Muscle of arm (tissue), 1 donor: ENCODE measurements at regions not wholly inside any gene's neighbourhood (a gene's known extent, or its start where the extent isn't known, plus 50 kb on each side); places are given as distances from the start of the nearest gene placed in this dataset.

Experiments used
- DNase-seq: peaks from one replicate; pipeline ENCODE4 v3.0.0-alpha.2; 2013

DNA sequence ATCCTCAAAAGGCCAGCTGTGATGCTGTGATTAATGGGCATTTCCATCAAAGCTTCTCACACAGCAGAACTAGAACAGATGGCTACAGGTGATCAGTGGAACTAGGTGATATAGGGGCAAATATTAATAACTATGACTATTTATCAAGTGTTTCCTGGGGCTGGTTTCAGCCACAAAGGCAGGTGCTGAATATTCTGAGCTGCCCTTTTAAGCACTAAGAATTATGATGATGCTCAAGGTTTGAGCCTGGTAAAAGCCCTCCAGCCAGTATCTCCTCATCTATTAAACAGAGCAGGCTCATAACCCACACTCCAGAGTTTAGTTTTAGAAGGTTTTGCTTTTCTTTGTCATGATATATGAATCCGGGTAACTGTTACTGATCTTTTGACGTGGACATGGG lies 129.5 kb upstream of the ACP3 start:
- no peak for DNase-seq

DNA sequence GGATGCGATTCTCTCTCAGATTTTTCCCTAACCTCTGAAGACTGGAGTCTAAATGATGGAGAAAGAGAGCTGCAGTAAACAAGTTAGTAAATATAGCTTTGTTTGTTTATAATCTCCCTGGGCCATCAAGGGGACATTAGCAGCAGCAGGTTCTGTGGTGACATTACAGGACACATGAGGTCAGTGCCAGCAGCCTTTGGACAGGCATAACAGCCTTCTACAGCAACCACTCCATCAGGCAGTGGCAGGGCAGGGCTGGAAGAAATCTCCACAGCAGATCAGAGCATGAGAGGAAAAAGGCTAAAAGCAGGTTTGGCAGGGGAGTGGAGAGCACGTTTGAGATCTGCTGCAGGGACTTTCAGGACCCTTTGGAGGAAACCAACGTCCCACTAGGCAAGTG lies 127.6 kb upstream of the ACP3 start:
- no peak for DNase-seq

DNA sequence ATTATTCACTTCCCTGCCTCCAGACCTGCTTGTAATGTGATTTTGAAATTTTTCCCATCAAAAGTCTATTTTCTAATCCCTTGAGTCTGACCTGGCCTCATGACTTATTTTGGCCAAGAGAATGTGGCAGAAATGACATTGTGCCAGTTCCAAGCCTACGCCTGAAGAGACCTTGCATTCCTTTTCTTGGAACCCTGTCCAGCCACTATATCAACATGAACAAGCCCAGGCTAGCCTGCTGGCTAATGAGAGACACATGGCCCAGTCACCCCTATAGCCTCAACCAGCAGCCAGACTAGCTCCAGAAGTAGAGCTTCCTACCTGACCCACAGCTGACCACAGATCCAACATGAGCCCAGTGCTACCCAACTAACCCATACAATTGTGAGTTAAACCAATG lies 121.1 kb upstream of the ACP3 start:
- no peak for DNase-seq

DNA sequence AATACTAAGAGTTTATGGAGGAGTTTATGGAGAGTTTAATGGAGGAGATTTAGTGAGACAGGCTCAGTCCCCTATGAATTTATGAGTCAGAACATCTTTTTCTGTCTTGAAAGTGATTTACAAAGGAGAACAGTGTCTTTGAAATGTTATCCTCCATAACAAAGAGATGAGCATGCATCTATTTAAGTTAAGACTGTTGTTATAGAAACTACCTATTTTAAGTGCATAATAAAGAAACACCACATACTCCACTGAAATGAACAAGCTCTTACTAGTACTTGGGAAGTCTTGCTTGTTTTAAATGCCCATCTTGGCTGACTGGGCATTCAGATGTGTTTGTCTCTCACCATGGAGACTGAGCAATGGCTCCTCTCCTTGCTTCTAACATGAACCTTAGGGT lies 118.7 kb upstream of the ACP3 start:
- no peak for DNase-seq

DNA sequence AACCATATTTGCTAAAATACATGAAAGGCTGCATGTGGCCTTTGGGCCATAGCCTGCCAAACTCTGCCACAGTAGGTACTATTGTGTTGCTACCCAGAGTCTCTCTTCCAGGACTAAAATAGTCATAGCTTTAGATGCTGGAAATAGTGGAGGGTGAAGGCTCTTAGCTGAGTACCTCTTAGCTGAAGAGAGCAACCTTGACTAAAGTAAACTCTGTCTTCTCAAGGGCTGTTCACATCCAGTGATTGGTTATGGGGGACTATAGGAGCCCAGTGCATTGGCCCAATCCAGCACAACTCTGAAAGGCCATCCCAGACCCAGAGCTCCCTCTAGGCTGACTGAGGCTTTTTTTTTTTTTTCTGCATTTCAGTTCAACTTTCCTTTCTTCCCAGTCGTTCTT lies 117.8 kb upstream of the ACP3 start:
- DNase-seq = no peak

DNA sequence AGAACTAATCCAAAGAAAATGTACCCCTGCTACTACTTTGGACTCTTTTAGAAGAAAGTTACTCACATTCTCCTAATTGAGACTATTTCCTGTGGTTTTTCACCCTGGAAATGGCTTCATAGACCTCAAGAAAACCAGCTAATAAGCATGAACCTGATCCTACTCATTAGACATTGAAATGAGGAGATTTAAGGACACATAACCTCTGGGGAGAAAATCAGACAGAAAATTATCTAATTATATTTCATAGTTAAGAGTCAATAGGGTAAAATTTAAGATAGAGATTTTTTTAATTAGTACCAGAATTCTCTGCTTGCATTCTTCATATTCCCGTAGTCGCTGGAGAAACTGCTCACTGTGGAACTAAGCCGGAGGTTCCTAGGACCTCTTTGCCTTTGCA lies 114.6 kb upstream of the ACP3 start:
- DNase-seq = no peak

DNA sequence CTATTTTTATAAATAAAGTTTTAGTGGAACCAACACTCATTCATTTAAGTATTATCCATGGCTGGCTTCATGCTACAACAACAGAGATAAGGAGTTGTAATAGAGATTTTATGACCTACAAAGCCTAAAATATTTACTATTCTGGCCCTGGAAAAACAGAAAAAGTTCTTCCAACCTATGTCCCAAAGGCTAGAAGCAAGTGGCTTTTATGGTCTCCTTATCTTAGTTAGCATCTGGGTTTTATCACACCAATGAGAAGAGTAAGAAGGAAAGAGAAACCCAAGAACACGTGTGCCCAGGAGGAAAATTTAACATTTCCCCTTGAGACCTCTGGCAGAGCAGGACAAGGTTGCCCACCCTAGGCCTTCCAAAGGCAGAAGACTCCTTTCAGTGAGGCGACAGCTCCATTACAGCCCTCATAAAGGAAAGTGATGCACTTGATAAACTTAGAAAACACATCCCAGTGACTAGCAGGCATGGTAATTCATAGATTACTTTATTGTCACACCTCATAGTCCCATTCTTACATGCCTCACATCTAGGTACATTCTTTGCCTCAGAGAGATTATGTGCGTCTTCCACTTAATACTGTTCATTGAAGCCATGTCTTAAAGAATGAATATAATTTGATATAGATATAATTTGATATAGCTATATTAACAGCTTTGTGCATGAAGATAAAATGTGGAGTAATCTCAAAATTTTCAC lies 113.2 kb upstream of the ACP3 start:
- DNase-seq = no peak

DNA sequence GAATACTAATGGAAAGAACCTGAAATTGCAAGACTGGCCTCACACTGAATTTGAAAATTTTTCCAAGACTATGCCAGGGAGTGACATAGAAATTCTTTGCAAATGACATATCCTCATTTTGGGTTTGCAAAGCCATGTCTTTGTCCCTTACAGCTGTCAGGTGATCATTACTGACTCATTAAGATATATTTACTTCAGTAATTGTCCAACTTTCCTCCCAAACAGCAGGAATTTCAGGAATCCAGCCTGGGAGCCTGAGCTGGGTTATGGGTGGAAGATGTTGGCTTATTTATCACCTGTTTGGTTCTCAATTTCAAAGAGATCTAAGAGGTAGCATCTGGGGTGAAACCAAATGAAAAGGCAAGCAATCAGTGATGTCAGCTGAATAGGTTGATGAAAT lies 111.6 kb upstream of the ACP3 start:
- no peak for DNase-seq

DNA sequence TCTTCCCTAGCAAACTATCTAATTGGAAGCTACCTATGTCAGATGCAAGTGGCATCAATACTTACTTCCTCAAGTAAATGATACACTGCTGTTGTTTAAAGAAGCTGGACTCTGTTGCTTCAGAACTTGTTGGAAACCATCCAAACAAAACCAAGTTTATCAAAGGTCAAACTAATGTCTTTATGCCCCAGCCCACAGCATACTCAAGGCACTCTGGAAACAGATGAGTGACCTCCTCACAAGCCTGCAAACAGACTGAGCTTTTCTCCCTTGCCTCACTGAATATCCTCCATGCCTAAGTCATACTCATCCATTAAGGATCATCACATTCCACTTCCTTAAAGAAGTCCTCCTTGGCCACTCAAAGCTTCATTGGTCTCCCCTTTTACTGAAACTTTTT lies 107.4 kb upstream of the ACP3 start:
- no peak for DNase-seq

DNA sequence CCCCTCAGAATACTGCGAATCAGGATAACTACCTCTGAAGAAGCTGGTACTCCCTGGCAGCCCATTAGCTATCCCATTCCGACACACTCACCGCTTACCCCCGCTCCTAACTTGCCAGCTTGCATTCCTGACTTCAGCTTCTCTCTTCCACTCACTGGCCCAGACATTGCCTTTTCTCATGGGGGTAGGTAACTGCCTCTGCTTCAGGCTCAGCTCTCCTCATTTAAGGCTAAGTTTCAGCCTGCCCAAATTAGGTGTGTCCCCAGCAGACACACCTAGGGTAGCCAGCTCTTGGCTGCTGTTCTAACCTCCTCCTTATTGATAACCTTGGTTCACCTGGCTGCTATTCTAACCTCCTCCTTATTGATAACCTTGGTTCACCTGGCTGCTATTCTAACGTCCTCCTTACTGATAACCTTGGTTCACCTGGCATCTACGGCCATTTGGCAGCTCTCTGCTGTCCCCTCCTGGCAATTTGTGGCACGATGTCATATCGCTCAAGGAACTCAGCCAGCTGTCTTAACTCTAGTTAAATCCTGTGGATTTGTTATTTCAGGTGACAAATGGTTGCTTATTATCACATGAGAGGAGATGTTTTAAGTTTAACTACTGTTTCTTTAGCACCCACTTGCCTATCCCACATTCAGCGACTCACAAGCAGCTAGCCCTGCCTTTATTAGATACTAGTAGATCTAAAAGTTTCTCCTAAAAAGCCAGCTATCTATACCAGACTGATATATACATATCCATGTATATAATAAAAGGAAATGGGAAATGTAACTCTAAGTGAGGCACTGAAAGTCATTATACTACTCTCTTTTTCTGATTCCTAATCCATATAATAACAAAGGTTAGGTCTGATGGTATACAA lies 106.5 kb upstream of the ACP3 start:
- no peak for DNase-seq

DNA sequence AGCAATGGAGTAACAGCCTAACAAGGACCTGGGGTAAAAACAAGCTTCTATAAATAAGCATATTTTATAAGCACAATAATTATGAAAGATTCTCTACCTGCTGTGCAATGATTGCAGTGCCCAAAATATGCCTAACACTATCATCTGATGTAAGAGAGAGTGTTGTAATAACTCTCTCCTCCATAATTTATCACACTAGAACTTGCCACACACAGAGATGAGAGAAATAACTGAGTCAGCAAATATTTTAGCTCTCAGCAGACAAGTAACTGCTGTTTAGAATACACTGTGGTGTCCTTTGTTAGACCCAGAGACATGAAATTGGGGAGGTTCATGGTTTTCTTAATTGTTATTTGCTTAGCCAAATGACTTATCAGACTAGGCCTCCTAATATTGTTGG lies 105.3 kb upstream of the ACP3 start:
- DNase-seq = no peak

DNA sequence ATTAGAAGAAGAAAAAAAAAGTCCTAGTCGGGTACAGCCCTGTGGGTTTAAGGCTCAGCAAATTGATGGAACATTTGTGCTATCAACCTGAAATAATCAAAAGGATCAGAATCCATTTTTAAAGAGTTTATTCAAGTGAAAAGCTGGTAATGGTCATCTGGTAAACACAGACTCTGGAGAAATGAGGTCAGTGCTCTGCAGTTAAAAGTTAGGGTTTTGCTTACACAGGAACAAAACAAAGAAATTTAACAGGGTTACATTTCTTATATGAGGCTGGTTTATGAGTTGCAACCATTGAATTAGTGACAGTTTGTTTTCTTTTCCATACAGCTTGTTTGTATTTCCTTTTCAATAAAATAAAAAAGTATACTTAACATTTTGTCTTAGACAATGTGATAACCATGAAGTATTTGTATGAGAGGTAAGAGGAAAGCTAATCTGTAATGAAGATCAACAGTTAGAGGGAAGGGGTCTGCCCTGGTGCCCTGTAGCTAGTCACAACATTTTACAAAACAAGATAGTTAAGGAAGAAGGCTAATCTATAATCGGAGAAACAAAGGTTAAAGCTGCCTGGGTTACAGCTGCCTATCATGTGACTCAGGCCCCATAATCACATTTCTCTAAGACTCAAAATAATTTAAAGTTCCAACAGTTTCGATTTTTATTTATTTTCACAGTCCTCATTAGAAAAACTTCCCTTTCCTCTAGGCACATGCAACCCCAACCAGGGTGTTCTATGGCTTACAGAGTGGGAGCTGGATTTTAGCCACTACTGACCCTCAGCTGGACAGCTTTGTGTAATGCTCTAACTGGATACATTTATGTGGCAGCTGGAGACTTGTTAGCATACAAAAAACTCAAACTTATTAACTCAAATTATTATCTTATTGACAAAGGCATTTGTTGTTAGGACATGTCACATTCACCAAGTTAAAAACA lies 98.1 kb upstream of the ACP3 start:
- DNase-seq = no peak

DNA sequence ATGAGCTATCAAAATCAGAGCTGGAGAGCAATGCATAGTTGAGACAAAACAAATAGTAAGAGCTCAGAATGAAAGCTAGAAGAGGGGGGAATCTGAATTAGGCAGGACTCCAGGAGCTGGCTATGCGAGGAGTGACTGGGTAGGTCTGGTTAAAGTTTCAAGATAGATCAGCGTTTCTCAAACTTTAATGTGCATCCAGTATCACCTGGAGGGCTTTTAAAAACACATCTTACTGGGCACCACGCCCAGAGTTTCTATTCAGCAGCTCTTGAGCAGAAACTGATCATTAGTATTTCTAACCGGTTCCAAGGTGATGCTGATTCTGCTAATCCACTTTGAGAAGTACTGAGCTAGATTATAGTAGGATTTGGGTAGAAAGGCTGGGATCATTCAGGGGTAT lies 96.2 kb upstream of the ACP3 start:
- DNase-seq = no peak

DNA sequence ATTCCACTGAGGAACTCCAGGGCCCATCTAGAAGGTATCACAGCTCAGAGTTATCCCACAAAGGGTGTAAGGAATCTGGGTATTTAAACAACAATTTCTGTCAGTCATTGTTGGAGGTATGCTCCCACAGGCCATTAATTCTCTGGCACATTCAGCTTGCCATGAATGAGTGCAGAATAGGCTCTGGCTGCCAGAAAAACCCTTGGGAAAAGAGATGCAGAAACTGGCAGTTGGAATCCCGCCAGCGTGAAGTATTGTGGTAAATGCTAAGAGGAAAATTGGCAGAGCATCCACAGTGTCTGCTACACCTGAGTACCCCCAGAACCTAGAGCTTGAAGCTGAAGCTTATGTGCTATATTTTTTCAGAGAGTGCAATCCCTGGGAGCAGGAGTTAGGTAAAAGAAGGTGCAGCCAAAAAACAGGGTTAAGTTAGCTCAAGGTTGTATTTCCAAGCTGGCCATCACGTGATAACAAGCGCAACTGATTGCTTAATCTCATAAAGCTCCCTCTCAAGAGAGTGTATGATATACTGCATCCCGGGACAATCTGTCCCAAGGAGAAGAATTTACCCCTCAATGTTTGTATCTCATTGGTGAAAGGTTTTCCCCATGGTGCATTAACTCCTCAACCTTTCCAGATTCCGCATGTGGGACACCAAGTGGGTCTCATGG lies 94.2 kb upstream of the ACP3 start:
- no peak for DNase-seq

DNA sequence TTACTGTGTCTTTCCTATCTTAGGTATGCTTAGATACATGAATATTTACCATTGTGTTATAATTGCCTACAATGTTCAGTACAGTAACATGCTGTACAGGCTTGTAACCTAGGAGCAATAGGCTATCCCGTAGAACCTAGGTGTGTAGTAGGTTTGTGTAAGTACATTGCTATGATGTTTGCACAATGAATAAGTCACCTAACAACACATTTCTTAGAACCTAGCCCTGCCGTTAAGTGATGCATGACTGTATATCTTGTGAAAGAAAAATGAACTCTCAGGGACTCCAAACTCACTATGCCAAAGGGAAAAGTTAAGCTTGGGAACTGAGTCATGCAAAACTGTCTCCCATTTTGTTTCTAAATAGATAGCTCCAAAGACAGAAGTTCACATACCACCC lies 91.5 kb upstream of the ACP3 start:
- DNase-seq = no peak

DNA sequence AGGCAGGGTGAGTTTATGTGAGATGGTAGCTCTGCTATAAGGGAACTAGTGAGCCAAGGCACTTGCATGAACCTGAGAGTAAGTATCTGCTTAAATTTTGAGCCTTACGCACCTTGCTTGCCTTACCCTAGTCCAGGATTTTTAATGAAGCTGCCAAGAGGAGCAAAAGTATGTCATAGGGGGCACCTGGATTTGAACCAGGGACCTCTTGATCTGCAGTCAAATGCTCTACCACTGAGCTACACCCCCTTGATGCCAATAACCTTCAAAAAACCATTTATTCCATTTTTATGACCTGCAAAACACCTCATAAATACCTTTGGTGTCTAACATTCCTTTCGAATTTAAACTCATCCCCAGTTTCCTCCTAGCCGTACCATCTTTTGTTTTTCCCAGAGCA lies 88.3 kb upstream of the ACP3 start:
- DNase-seq = no peak

DNA sequence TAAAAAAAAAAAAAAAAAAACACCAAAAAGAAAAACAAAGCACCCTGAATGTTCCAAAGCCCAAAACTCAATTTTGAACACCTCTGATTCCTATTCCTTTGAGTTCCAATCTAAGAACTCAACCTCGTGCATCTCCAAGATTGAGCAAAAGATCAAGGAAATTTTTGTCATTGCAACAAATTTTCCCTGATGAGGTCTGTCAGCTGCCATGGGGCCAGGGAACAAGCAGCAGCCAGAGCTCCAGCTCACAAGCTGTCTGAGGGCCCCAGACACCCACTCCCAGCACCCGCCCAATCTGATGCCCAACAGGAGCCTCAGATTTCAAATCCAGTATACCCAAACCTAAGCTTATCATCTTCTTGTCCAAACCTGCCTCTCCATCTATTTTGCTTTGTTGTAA lies 87.6 kb upstream of the ACP3 start:
- DNase-seq = no peak

DNA sequence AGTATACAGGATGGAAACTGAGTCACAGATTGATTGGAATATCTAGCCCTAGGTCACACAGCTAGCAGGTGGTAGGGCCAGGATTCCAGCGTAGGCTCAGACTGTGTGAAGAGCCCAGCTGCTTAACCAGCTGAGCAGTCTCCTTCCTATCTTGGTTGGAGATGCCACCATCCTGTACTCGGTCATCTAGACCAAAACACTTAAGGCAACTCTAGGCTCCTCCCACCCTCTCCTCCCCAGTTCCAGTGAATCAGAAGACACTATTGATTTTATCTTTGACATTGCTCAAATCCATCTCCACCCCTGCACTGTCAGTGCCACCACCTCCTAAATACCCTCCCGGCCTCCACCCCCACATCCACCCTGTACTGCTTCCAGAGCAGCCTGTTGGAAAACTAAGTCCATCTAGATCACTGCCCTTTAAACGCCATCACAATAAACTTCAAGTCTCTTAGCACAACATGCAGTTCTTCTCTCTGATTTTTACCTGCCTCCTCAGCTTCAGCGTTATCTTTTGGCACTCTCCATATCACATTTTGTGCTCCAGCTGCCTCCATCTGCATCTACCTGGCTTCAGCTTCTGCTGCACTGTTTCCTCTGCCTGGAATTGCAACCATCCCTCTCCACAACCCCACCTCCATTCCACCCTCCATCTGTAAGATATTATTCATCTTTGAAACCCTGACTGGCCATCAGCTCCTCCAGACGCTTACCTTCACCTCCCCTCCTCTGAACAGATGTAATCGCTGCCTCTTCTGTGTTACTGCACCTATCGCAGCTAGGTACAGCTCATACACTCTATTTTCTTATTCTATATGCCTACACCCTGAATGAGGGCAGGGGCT lies 86.8 kb upstream of the ACP3 start:
- DNase-seq = no peak

DNA sequence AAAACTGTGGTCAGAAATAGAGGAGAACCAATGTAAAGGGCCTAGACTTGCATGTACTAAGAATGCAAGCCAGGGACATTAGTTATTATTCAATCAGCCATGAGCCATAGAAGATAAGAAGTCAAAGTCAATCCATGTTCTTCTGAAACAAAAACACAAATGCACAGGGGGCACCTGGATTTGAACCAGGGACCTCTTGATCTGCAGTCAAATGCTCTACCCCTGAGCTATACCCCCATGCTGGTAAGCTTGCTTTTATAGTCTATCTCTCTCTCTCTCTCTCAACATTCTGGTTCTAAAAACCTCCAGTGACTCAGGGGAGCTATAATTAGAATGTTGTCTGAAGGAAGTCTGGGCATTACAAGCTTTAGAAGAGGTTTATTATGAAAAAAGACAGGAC lies 85.6 kb upstream of the ACP3 start:
- no peak for DNase-seq

DNA sequence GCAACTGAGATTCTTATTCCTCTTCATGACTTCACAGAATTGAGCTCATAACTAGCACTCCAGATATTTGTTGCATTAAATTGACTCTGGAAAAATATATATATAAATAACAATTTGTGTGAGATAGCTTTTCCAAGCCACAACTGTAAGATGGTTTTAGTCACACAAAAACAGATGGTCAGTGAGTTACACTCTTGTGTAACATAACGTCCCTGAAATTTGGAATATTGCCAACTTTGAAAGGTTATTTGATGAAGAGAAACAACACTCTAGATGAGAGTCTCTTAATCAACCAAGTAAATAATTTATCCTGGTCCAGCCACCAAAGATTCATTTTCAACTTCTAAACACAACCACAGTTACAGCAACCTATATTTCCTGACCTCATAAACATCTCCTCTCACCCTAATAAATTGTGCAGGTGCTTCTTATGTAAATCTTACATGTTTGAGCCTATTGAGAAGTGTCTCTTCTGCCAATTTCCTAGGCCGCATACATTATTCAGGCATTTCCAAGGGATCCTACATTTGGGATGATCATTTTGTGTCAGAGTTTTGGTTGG lies 84.9 kb upstream of the ACP3 start:
- DNase-seq = no peak
